22Rv1 (cell line): ENCODE measurements at regions not wholly inside any gene's neighbourhood (a gene's known extent, or its start where the extent isn't known, plus 50 kb on each side); places are given as distances from the start of the nearest gene placed in this dataset.

Source experiments
- H3K27ac ChIP-seq: fragments of 450-650 bp; 2 replicates; pipeline ENCODE4 v1.5.1; 2017
- CTCF ChIP-seq: fragments of 450-650 bp; IDR thresholded peaks from 2 replicates; pipeline ENCODE4 v1.5.1; 2017; ENCODE audit warnings: mild to moderate bottlenecking
- ZFX ChIP-seq: fragments of 450-650 bp; IDR thresholded peaks from 2 replicates; pipeline ENCODE4 v1.6.1; 2017; ENCODE audit warnings: antibody characterized with exemption, borderline replicate concordance

GRCh38 chr1:14182856-14183255 lies 415.6 kb upstream of the KAZN start:
- TF ChIP-seq ZFX (no peak), CTCF (no peak)

GRCh38 chr1:14183329-14183728 lies 415.2 kb upstream of the KAZN start:
- H3K27ac ChIP-seq = no peak overlapping the region
- TF ChIP-seq CTCF = no peak
- no peak for TF ChIP-seq ZFX

More at GRCh38 chr1:14182856-14183255, 415.6 kb upstream of the KAZN start:
- H3K27ac ChIP-seq = no peak overlapping the region

GRCh38 chr1:14184454-14184853 lies 414.0 kb upstream of the KAZN start:
- TF ChIP-seq ZFX = no peak
- TF ChIP-seq CTCF = no peak
- H3K27ac ChIP-seq = no peak overlapping the region

- TF ChIP-seq ZFX = no peak
- TF ChIP-seq CTCF = no peak
- no peak overlapping the region for H3K27ac ChIP-seq
Observed at GRCh38 chr1:14189381-14189780, 409.1 kb upstream of the KAZN start.

GRCh38 chr1:14190508-14190907 lies 408.0 kb upstream of the KAZN start:
- H3K27ac ChIP-seq = no peak overlapping the region
- TF ChIP-seq ZFX (no peak), CTCF (no peak)

GRCh38 chr1:14194511-14194910 lies 404.0 kb upstream of the KAZN start:
- TF ChIP-seq CTCF (no peak), ZFX (no peak)
- no peak overlapping the region for H3K27ac ChIP-seq

GRCh38 chr1:14205066-14205465 lies 393.4 kb upstream of the KAZN start:
- no peak overlapping the region for H3K27ac ChIP-seq
- TF ChIP-seq CTCF (no peak), ZFX (no peak)
